ENCODE measurements at regions not wholly inside any gene's neighbourhood (a gene's known extent, or its start where the extent isn't known, plus 50 kb on each side); places are given as distances from the start of the nearest gene placed in this dataset.

- TF ChIP-seq CTCF (conservative IDR thresholded peaks at IDR 0.05; ENCODE audit: low read length), result no peak
- TF ChIP-seq EZH2phosphoT487 (IDR thresholded peaks at IDR 0.05; ENCODE audit: borderline replicate concordance), result no peak
Measured at GRCh38 chr1:116853680-116854402, 55.9 kb upstream of the PTGFRN start.
